Right forelimb (tissue), 1 donor: ENCODE measurements at regions not wholly inside any gene's neighbourhood (a gene's known extent, or its start where the extent isn't known, plus 50 kb on each side); places are given as distances from the start of the nearest gene placed in this dataset.

Source experiments
- DNase-seq: peaks from one replicate; pipeline ENCODE4 v3.0.0-alpha.2; 2018

- DNase-seq, result no peak
Observed at GRCh38 chr18:67218556-67218955, 298.0 kb downstream of the DSEL start.

GRCh38 chr18:67217551-67218166 is 298.9 kb downstream of the DSEL start:
- DNase-seq, result peak; percentile 71

GRCh38 chr18:67216846-67217245 is 299.7 kb downstream of the DSEL start:
- no peak for DNase-seq

- no peak for DNase-seq
Observed at GRCh38 chr18:67215686-67216085, 300.8 kb downstream of the DSEL start.

GRCh38 chr18:67211646-67212045 is 304.9 kb downstream of the DSEL start:
- no peak for DNase-seq

GRCh38 chr18:67200665-67201064 is 315.9 kb downstream of the DSEL start:
- no peak for DNase-seq

- DNase-seq, result no peak
Observed at GRCh38 chr18:67199993-67200617, 316.4 kb downstream of the DSEL start.

- no peak for DNase-seq
Observed at GRCh38 chr18:67194886-67195285, 321.6 kb downstream of the DSEL start.

- DNase-seq, result no peak
Observed at GRCh38 chr18:67192535-67192934, 324.0 kb downstream of the DSEL start.

- no peak for DNase-seq
Observed at GRCh38 chr18:67183398-67183797, 333.1 kb downstream of the DSEL start.

- no peak for DNase-seq
Observed at GRCh38 chr18:67179726-67180125, 336.8 kb downstream of the DSEL start.

GRCh38 chr18:67159662-67160061 is 356.9 kb downstream of the DSEL start:
- no peak for DNase-seq

GRCh38 chr18:67154979-67155378 is 361.5 kb downstream of the DSEL start:
- DNase-seq, result no peak

GRCh38 chr18:67151366-67151765 is 365.2 kb downstream of the DSEL start:
- DNase-seq, result no peak

GRCh38 chr18:67145586-67146292 is 370.8 kb downstream of the DSEL start:
- no peak for DNase-seq

- no peak for DNase-seq
Observed at GRCh38 chr18:67144329-67144728, 372.2 kb downstream of the DSEL start.

- no peak for DNase-seq
Observed at GRCh38 chr18:67143028-67143427, 373.5 kb downstream of the DSEL start.

GRCh38 chr18:67142604-67143003 is 373.9 kb downstream of the DSEL start:
- DNase-seq, result no peak

GRCh38 chr18:67140495-67140894 is 376.0 kb downstream of the DSEL start:
- DNase-seq, result no peak

- DNase-seq, result no peak
Observed at GRCh38 chr18:67139899-67140298, 376.6 kb downstream of the DSEL start.

- DNase-seq, result no peak
Observed at GRCh38 chr18:67135981-67136380, 380.5 kb downstream of the DSEL start.

- DNase-seq, result no peak
Observed at GRCh38 chr18:67134911-67135310, 381.6 kb downstream of the DSEL start.

- DNase-seq, result no peak
Observed at GRCh38 chr18:67133669-67134068, 382.9 kb downstream of the DSEL start.

GRCh38 chr18:67132919-67133318 is 383.6 kb downstream of the DSEL start:
- no peak for DNase-seq
